Skeletal muscle satellite cell (primary cell): ENCODE measurements at regions not wholly inside any gene's neighbourhood (a gene's known extent, or its start where the extent isn't known, plus 50 kb on each side); places are given as distances from the start of the nearest gene placed in this dataset.

Experiments used
- H3K27me3 ChIP-seq: 2 replicates; pipeline ENCODE4 v1.7.0; 2013; ENCODE audit warnings: low read length; ENCODE audit not compliant: control insufficient read depth, insufficient read depth
- H3K36me3 ChIP-seq: 2 replicates; pipeline ENCODE4 v1.7.0; 2013; ENCODE audit warnings: mild to moderate bottlenecking, control low read depth, low read length; ENCODE audit not compliant: insufficient read depth
- H3K4me1 ChIP-seq: 2 replicates; pipeline ENCODE4 v1.7.0; 2013; ENCODE audit warnings: low read length; ENCODE audit not compliant: control insufficient read depth, insufficient read depth
- H3K4me2 ChIP-seq: 2 replicates; pipeline ENCODE4 v1.7.0; 2013; ENCODE audit warnings: mild to moderate bottlenecking, low read length
- H3K4me3 ChIP-seq: 2 replicates; pipeline ENCODE4 v1.7.0; 2013; ENCODE audit warnings: low read length
- H3K9ac ChIP-seq: 2 replicates; pipeline ENCODE4 v1.7.0; 2013; ENCODE audit warnings: mild to moderate bottlenecking, low read depth, low read length, moderate library complexity
- H3K9me3 ChIP-seq: replicated peaks from 2 replicates; pipeline ENCODE4 v1.7.0; 2013; ENCODE audit warnings: mild to moderate bottlenecking, control low read depth, low read length

GRCh38 chr16:79326549-79326948 lies 274.0 kb downstream of the MAF start:
- H3K36me3 ChIP-seq: no peaks in the 10 kb centered on the region
- no peaks in the 10 kb centered on the region for H3K4me1 ChIP-seq
- H3K9me3 ChIP-seq: no peaks in the 10 kb centered on the region
- H3K27me3 ChIP-seq: no peaks in the 10 kb centered on the region
- no peak overlapping the region for H3K4me2 ChIP-seq
- no peak overlapping the region for H3K9ac ChIP-seq
- H3K4me3 ChIP-seq: no peak overlapping the region

GRCh38 chr16:79325226-79325945 lies 275.2 kb downstream of the MAF start:
- Histone ChIP-seq H3K4me1 (no peaks in the 10 kb centered on the region), H3K36me3 (no peaks in the 10 kb centered on the region), H3K9me3 (no peaks in the 10 kb centered on the region), H3K4me3 (no peak overlapping the region), H3K9ac (no peak overlapping the region), H3K4me2 (no peak overlapping the region), H3K27me3 (no peaks in the 10 kb centered on the region)

- no peak overlapping the region for H3K4me3 ChIP-seq
- no peak overlapping the region for H3K9ac ChIP-seq
- no peaks in the 10 kb centered on the region for H3K36me3 ChIP-seq
- H3K4me2 ChIP-seq: no peak overlapping the region
- H3K9me3 ChIP-seq: no peaks in the 10 kb centered on the region
- no peaks in the 10 kb centered on the region for H3K27me3 ChIP-seq
- H3K4me1 ChIP-seq: no peaks in the 10 kb centered on the region
Measured at GRCh38 chr16:79320956-79321355, 279.6 kb downstream of the MAF start.

- H3K9me3 ChIP-seq: no peaks in the 10 kb centered on the region
- H3K4me1 ChIP-seq: no peaks in the 10 kb centered on the region
- H3K4me2 ChIP-seq: no peak overlapping the region
- no peak overlapping the region for H3K9ac ChIP-seq
- no peaks in the 10 kb centered on the region for H3K27me3 ChIP-seq
- H3K36me3 ChIP-seq: no peaks in the 10 kb centered on the region
- no peak overlapping the region for H3K4me3 ChIP-seq
Measured at GRCh38 chr16:79318143-79318899, 282.2 kb downstream of the MAF start.

GRCh38 chr16:79317521-79317920 lies 283.0 kb downstream of the MAF start:
- Histone ChIP-seq H3K4me2 (no peak overlapping the region), H3K9me3 (peaks cover 7% of the 10 kb centered on the region), H3K36me3 (no peaks in the 10 kb centered on the region), H3K9ac (no peak overlapping the region), H3K4me1 (no peaks in the 10 kb centered on the region), H3K27me3 (no peaks in the 10 kb centered on the region), H3K4me3 (no peak overlapping the region)

GRCh38 chr16:79317026-79317425 lies 283.5 kb downstream of the MAF start:
- no peak overlapping the region for H3K4me3 ChIP-seq
- no peak overlapping the region for H3K9ac ChIP-seq
- H3K4me1 ChIP-seq: no peaks in the 10 kb centered on the region
- H3K27me3 ChIP-seq: no peaks in the 10 kb centered on the region
- peaks cover 11% of the 10 kb centered on the region for H3K9me3 ChIP-seq
- no peaks in the 10 kb centered on the region for H3K36me3 ChIP-seq
- no peak overlapping the region for H3K4me2 ChIP-seq

GRCh38 chr16:79316004-79316458 lies 284.5 kb downstream of the MAF start:
- H3K9ac ChIP-seq: no peak overlapping the region
- H3K9me3 ChIP-seq: peaks cover 11% of the 10 kb centered on the region
- H3K4me2 ChIP-seq: no peak overlapping the region

GRCh38 chr16:79312502-79312901 lies 288.0 kb downstream of the MAF start:
- Histone ChIP-seq H3K4me1 (no peaks in the 10 kb centered on the region), H3K4me3 (no peak overlapping the region), H3K9me3 (peaks cover 11% of the 10 kb centered on the region), H3K9ac (no peak overlapping the region), H3K36me3 (no peaks in the 10 kb centered on the region), H3K4me2 (no peak overlapping the region), H3K27me3 (peaks cover 3% of the 10 kb centered on the region)

More at GRCh38 chr16:79316004-79316458, 284.5 kb downstream of the MAF start:
- Histone ChIP-seq H3K4me3 (no peak overlapping the region), H3K27me3 (peaks cover 3% of the 10 kb centered on the region), H3K36me3 (no peaks in the 10 kb centered on the region), H3K4me1 (no peaks in the 10 kb centered on the region)

- H3K9me3 ChIP-seq: peaks cover 18% of the 10 kb centered on the region
- H3K9ac ChIP-seq: no peak overlapping the region
Measured at GRCh38 chr16:79310710-79311109, 289.8 kb downstream of the MAF start.

GRCh38 chr16:79309606-79310005 lies 290.9 kb downstream of the MAF start:
- Histone ChIP-seq H3K27me3 (peaks cover 3% of the 10 kb centered on the region), H3K4me2 (no peak overlapping the region), H3K4me1 (no peaks in the 10 kb centered on the region), H3K9ac (no peak overlapping the region), H3K36me3 (no peaks in the 10 kb centered on the region), H3K4me3 (no peak overlapping the region), H3K9me3 (peaks cover 18% of the 10 kb centered on the region)

More at GRCh38 chr16:79310710-79311109, 289.8 kb downstream of the MAF start:
- H3K27me3 ChIP-seq: peaks cover 3% of the 10 kb centered on the region
- no peak overlapping the region for H3K4me3 ChIP-seq
- H3K4me1 ChIP-seq: no peaks in the 10 kb centered on the region
- no peak overlapping the region for H3K4me2 ChIP-seq
- no peaks in the 10 kb centered on the region for H3K36me3 ChIP-seq

- peaks cover 8% of the 10 kb centered on the region for H3K9me3 ChIP-seq
- H3K27me3 ChIP-seq: peaks cover 3% of the 10 kb centered on the region
- no peak overlapping the region for H3K4me2 ChIP-seq
- H3K4me3 ChIP-seq: no peak overlapping the region
- no peaks in the 10 kb centered on the region for H3K4me1 ChIP-seq
- no peaks in the 10 kb centered on the region for H3K36me3 ChIP-seq
- no peak overlapping the region for H3K9ac ChIP-seq
Measured at GRCh38 chr16:79307214-79307613, 293.3 kb downstream of the MAF start.
